GM12878 (cell line): ENCODE measurements at regions not wholly inside any gene's neighbourhood (a gene's known extent, or its start where the extent isn't known, plus 50 kb on each side); places are given as distances from the start of the nearest gene placed in this dataset.

Experiments
- ATAC-seq: fragments of 200-7000 bp; cut with Tn5 transposase; 3 replicates; pipeline ENCODE4 v1.9.1; 2020; ENCODE audit warnings: mild to moderate bottlenecking, moderate library complexity
- BruUV-seq: library from RNA; stranded (reverse); fragments of 400-500 nt; replicated peaks from 2 replicates; lab custom pipeline; 2021; lab: Mats Ljungman, UMichigan
- CTCF ChIA-PET: fragments of 300-600 bp; sonication (Branson Sonifier 250); formaldehyde crosslinking; extraction: SDS; loops from one replicate; lab custom pipeline; 2021; ENCODE audit warnings: inconsistent platforms; lab: Yijun Ruan, JAX
- POLR2A ChIA-PET: fragments of 350-600 bp; formaldehyde crosslinking; extraction: SDS; loops from one replicate; lab custom pipeline; 2021; ENCODE audit warnings: inconsistent platforms; lab: Charles Lee
- RAD21 ChIA-PET: fragments of 300-600 bp; sonication (Branson Sonifier 250); formaldehyde crosslinking; loops from one replicate; lab custom pipeline; 2023; ENCODE audit warnings: antibody characterized with exemption; ENCODE audit not compliant: unreplicated experiment; lab: Charles Lee
- SMC1A ChIA-PET: fragments of 300-600 bp; sonication (Branson Sonifier 250); formaldehyde crosslinking; loops from one replicate; lab custom pipeline; 2023; ENCODE audit not compliant: unreplicated experiment, uncharacterized antibody; lab: Charles Lee
- DNase-seq: peaks from one replicate; pipeline ENCODE4 v3.0.0-alpha.2; 2011; ENCODE audit warnings: low read depth, low spot score
- FAIRE-seq: peaks from 3 replicates; lab custom pipeline; 2011; peaks lifted over from hg19 to GRCh38; lab: Jason Lieb, UNC
- H2AFZ ChIP-seq: 2 replicates; pipeline ENCODE4 v1.6.0; 2011; ENCODE audit warnings: low read depth, low read length, control low read depth; ENCODE audit not compliant: control insufficient read depth
- H3K27ac ChIP-seq: 2 replicates; pipeline ENCODE4 v1.5.1; 2011; ENCODE audit warnings: control low read depth; ENCODE audit not compliant: control insufficient read depth, insufficient read depth
- H3K27me3 ChIP-seq, 2 experiments: replicated peaks in 1 of 2; 2 replicates each; pipeline versions ENCODE4 v1.6.0 to v1.6.1; 2011; ENCODE audit warnings: low read length in 1 of 2; ENCODE audit not compliant: control insufficient read depth in 2 of 2, insufficient read depth in 2 of 2
- H3K36me3 ChIP-seq, 2 experiments: 2 replicates each; pipeline ENCODE4 v1.5.1; 2011; ENCODE audit warnings: low read length in 1 of 2; ENCODE audit not compliant: control insufficient read depth in 2 of 2, insufficient read depth in 2 of 2
- H3K4me1 ChIP-seq: 2 replicates; pipeline ENCODE4 v1.6.1; 2011; ENCODE audit warnings: mild to moderate bottlenecking, low read length, moderate library complexity, mixed read lengths; ENCODE audit not compliant: control insufficient read depth, insufficient read depth
- H3K4me2 ChIP-seq: 2 replicates; pipeline ENCODE4 v1.6.0; 2011; ENCODE audit warnings: control low read depth; ENCODE audit not compliant: control insufficient read depth, insufficient read depth
- H3K4me3 ChIP-seq: fragments of 200-600 bp; sonication (generic); 2 replicates; pipeline ENCODE4 v1.5.1; 2016
- H3K79me2 ChIP-seq: 2 replicates; pipeline ENCODE4 v1.6.0; 2011; ENCODE audit warnings: low read length; ENCODE audit not compliant: control insufficient read depth, insufficient read depth
- H3K9ac ChIP-seq: 2 replicates; pipeline ENCODE4 v1.8.0; 2011; ENCODE audit warnings: low read length, control low read depth, mixed read lengths; ENCODE audit not compliant: control insufficient read depth, insufficient read depth
- H3K9me3 ChIP-seq: replicated peaks from 3 replicates; pipeline ENCODE4 v1.5.1; 2011; ENCODE audit warnings: mild to moderate bottlenecking, low read length; ENCODE audit not compliant: control insufficient read depth, insufficient read depth
- H4K20me1 ChIP-seq: 2 replicates; pipeline ENCODE4 v1.6.0; 2011; ENCODE audit not compliant: control insufficient read depth, insufficient read depth
- BHLHE40 ChIP-seq, 2 experiments: fragments of 450-650 bp in 1 of 2; IDR thresholded peaks; 2 replicates each; pipeline ENCODE4 v1.6.1; 2011 to 2017; ENCODE audit warnings: low read depth in 2 of 2, borderline replicate concordance in 1 of 2, improper control_type of control experiment in 1 of 2, low read length in 1 of 2, mild to moderate bottlenecking in 1 of 2
- EGR1 ChIP-seq, 2 experiments: IDR thresholded peaks; 1 replicate in 1 of 2; 2 replicates in 1 of 2; pipeline ENCODE4 v1.6.1; 2011 to 2012; ENCODE audit warnings: low read depth in 2 of 2, low read length in 2 of 2, borderline replicate concordance in 1 of 2, mild to moderate bottlenecking in 1 of 2, moderate library complexity in 1 of 2
- FOXM1 ChIP-seq: IDR thresholded peaks from 2 replicates; pipeline ENCODE4 v1.6.1; 2012; ENCODE audit warnings: low read depth, mild to moderate bottlenecking, inconsistent platforms, low read length, moderate library complexity
- GABPA ChIP-seq: IDR thresholded peaks from 2 replicates; pipeline ENCODE4 v1.6.1; 2014; ENCODE audit warnings: antibody characterized with exemption, low read depth, mild to moderate bottlenecking, inconsistent platforms
- JUNB ChIP-seq: IDR thresholded peaks from 2 replicates; pipeline ENCODE4 v1.6.1; 2016; ENCODE audit warnings: antibody characterized with exemption, mild to moderate bottlenecking
- SMAD1 ChIP-seq: fragments of 450-650 bp; IDR thresholded peaks from 2 replicates; pipeline ENCODE4 v1.6.1; 2018; ENCODE audit warnings: mild to moderate bottlenecking, low read depth; ENCODE audit not compliant: partially characterized antibody
- TCF7 ChIP-seq: IDR thresholded peaks from 2 replicates; pipeline ENCODE4 v1.6.1; 2014; ENCODE audit warnings: antibody characterized with exemption, borderline replicate concordance
- ZBTB4 ChIP-seq: fragments of 450-650 bp; formaldehyde crosslinking; IDR thresholded peaks from 2 replicates; pipeline ENCODE4 v1.4.0; 2022; ENCODE audit warnings: mild to moderate bottlenecking, moderate library complexity
- ZNF384 ChIP-seq: IDR thresholded peaks from 2 replicates; pipeline ENCODE4 v1.6.1; 2012; ENCODE audit warnings: low read depth, mild to moderate bottlenecking, low read length, improper control_type of control experiment, borderline replicate concordance
- ZNF622 ChIP-seq: fragments of 450-650 bp; IDR thresholded peaks from 2 replicates; pipeline ENCODE4 v1.6.1; 2017; ENCODE audit warnings: mild to moderate bottlenecking, inconsistent platforms
- ZNF687 ChIP-seq: fragments of 450-650 bp; IDR thresholded peaks from 2 replicates; pipeline ENCODE4 v1.6.1; 2017; ENCODE audit warnings: mild to moderate bottlenecking, moderate library complexity
- in situ Hi-C: fragments of 300-500 bp; cut with MboI; formaldehyde crosslinking; loops from 9 replicates; pipeline ENCODE4 v1.14.3; 2018; ENCODE audit warnings: mixed read lengths
- intact Hi-C: fragments of 100-400 bp; cut with micrococcal nuclease; formaldehyde crosslinking; loops from one replicate; pipeline ENCODE4 v1.14.2; 2022; ENCODE audit not compliant: unreplicated experiment
- TF ChIP-seq, protein P1 (sequence below): fragments of 450-650 bp; IDR thresholded peaks from 2 replicates; pipeline ENCODE4 v1.6.1; 2017; ENCODE audit warnings: borderline replicate concordance
- TF ChIP-seq, protein P2 (sequence below): IDR thresholded peaks from 2 replicates; pipeline ENCODE4 v1.6.1; 2011; ENCODE audit warnings: low read depth, mild to moderate bottlenecking, low read length, moderate library complexity, borderline replicate concordance; ENCODE audit errors: extremely low read depth

DNA sequence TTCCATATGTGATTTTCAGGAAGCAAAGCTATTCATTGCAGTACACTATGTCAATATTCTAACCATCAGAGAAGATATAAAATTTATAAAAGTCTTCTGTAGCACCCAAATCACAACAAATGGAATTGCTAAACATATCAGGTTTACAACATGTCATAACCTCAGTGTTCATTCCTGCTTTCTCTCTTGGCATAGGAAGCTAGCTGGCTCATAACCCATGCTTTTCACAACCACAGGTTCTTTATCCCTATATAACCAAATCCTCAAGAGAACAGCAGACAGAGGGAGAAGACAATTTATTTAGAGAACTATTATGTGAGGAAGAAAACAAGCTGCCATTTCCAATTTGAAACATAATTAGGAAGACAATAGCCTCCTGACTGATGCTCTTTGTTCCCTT, 997.0 kb upstream of the ACVR2A start:
- RAD21 ChIA-PET = interaction anchor here (1.0 to 2.4 kb wide), 3 partner anchors 13 to 27 kb away, joined by 3 to 9 read pairs (median 4); no protein-coding TSS in a partner anchor
- Histone ChIP-seq H3K36me3 (no peaks in the 10 kb centered on the region), H3K9me3 (no peaks in the 10 kb centered on the region), H3K27ac (no peak overlapping the region), H2AFZ (no peak overlapping the region), H3K9ac (no peak overlapping the region), H3K79me2 (no peaks in the 10 kb centered on the region), H3K4me3 (no peak overlapping the region), H3K27me3 (no peaks in the 10 kb centered on the region), H3K4me2 (no peak overlapping the region), H4K20me1 (no peaks in the 10 kb centered on the region), H3K4me1 (no peaks in the 10 kb centered on the region)
- FAIRE-seq (no peak), DNase-seq (no peak), ATAC-seq (no peak)
- in situ Hi-C loops (no loop called here), intact Hi-C loops (no loop called here)
- no TSS peak for BruUV-seq
- POLR2A ChIA-PET = interaction anchor here (2.5 kb wide), 1 partner anchor 8 kb away, joined by 8 read pairs; no protein-coding TSS in a partner anchor
- SMC1A ChIA-PET = interaction anchor here (0.6 to 3.2 kb wide), 7 partner anchors 8 to 149 kb away, joined by 3 to 13 read pairs (median 5); no protein-coding TSS in a partner anchor
- CTCF ChIA-PET = interaction anchor here (0.7 to 1.3 kb wide), 2 partner anchors 13 to 14 kb away, joined by 4 to 6 read pairs; no protein-coding TSS in a partner anchor
- TF ChIP-seq, protein P1, sequence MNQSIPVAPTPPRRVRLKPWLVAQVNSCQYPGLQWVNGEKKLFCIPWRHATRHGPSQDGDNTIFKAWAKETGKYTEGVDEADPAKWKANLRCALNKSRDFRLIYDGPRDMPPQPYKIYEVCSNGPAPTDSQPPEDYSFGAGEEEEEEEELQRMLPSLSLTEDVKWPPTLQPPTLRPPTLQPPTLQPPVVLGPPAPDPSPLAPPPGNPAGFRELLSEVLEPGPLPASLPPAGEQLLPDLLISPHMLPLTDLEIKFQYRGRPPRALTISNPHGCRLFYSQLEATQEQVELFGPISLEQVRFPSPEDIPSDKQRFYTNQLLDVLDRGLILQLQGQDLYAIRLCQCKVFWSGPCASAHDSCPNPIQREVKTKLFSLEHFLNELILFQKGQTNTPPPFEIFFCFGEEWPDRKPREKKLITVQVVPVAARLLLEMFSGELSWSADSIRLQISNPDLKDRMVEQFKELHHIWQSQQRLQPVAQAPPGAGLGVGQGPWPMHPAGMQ = no peak
- TF ChIP-seq GABPA (no peak), TCF7 (no peak), ZNF622 (no peak), BHLHE40 (IDR thresholded peaks at IDR 0.05; ENCODE audit: borderline replicate concordance in 1 of 2, low read depth in 2 of 2, low read length in 1 of 2) (no peak), SMAD1 (no peak), ZNF384 (no peak), FOXM1 (no peak), ZNF687 (no peak), JUNB (no peak), ZBTB4 (CRISPR knock-in tag) (no peak), EGR1 (IDR thresholded peaks at IDR 0.05; ENCODE audit: borderline replicate concordance in 1 of 2, low read depth in 2 of 2, low read length in 2 of 2) (no peak)
- TF ChIP-seq, protein P2, sequence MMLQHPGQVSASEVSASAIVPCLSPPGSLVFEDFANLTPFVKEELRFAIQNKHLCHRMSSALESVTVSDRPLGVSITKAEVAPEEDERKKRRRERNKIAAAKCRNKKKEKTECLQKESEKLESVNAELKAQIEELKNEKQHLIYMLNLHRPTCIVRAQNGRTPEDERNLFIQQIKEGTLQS = no peak
